Glutamatergic neuron (in vitro differentiated cells): ENCODE measurements at regions not wholly inside any gene's neighbourhood (a gene's known extent, or its start where the extent isn't known, plus 50 kb on each side); places are given as distances from the start of the nearest gene placed in this dataset.
A peak's percentile ranks its signal among the peaks of the same experiment; 100 is the strongest.

Source experiments
- DNase-seq: peaks from one replicate; pipeline ENCODE4 v3.0.0; 2022
- H3K27ac Mint-ChIP-seq: one replicate; pipeline ENCODE4 v1.8.0; 2020; ENCODE audit warnings: mild to moderate bottlenecking, mixed read lengths, inconsistent platforms; ENCODE audit not compliant: unreplicated experiment
- H3K27me3 Mint-ChIP-seq: one replicate; pipeline ENCODE4 v1.8.0; 2020; ENCODE audit warnings: mild to moderate bottlenecking, moderate library complexity, mixed read lengths, inconsistent platforms; ENCODE audit not compliant: unreplicated experiment
- H3K36me3 Mint-ChIP-seq: one replicate; pipeline ENCODE4 v1.8.0; 2020; ENCODE audit warnings: mild to moderate bottlenecking, mixed read lengths, inconsistent platforms; ENCODE audit not compliant: unreplicated experiment
- H3K4me1 Mint-ChIP-seq: one replicate; pipeline ENCODE4 v1.8.0; 2020; ENCODE audit warnings: mild to moderate bottlenecking, low read depth, mixed read lengths, inconsistent platforms; ENCODE audit not compliant: unreplicated experiment
- H3K4me3 Mint-ChIP-seq: one replicate; pipeline ENCODE4 v1.8.0; 2020; ENCODE audit warnings: mild to moderate bottlenecking, mixed read lengths, inconsistent platforms; ENCODE audit not compliant: unreplicated experiment
- H3K9me3 Mint-ChIP-seq: one replicate; pipeline ENCODE4 v1.8.0; 2020; ENCODE audit warnings: mild to moderate bottlenecking, moderate library complexity, mixed read lengths, inconsistent platforms; ENCODE audit not compliant: unreplicated experiment
- TF ChIP-seq, protein P1 (sequence below): fragments of 200-600 bp; sonication (generic); IDR thresholded peaks from one replicate; pipeline ENCODE4 v1.5.0; 2021; ENCODE audit not compliant: partially characterized antibody, unreplicated experiment

- H3K27ac Mint-ChIP-seq: no peak overlapping the region
- no peaks in the 10 kb centered on the region for H3K36me3 Mint-ChIP-seq
Observed at GRCh38 chr9:22683700-22684075, 237.1 kb downstream of the DMRTA1 start.

DNA sequence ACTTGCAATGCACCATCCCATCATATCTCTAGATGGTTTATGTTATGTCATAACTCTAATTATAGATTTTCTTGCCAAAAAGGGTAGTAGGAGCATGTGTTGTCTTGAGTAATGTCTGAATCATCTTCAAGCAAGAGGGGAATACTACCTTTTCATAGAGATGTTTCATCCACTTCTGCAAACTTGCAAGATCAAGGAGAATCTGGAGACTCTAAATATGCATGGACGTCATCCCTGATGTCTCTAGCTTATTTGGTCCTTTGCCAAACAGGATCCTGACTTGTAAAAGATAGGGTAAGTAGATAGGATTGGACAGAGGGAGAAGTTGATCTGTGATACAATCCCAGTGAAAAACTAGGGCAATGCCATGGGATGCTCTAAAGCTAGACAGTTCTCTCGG, 246.5 kb downstream of the DMRTA1 start:
- Mint-ChIP-seq H3K27ac (no peak overlapping the region), H3K9me3 (no peaks in the 10 kb centered on the region), H3K4me3 (no peak overlapping the region), H3K36me3 (no peaks in the 10 kb centered on the region), H3K27me3 (no peaks in the 10 kb centered on the region), H3K4me1 (peaks cover 6% of the 10 kb centered on the region)
- TF ChIP-seq, protein P1, sequence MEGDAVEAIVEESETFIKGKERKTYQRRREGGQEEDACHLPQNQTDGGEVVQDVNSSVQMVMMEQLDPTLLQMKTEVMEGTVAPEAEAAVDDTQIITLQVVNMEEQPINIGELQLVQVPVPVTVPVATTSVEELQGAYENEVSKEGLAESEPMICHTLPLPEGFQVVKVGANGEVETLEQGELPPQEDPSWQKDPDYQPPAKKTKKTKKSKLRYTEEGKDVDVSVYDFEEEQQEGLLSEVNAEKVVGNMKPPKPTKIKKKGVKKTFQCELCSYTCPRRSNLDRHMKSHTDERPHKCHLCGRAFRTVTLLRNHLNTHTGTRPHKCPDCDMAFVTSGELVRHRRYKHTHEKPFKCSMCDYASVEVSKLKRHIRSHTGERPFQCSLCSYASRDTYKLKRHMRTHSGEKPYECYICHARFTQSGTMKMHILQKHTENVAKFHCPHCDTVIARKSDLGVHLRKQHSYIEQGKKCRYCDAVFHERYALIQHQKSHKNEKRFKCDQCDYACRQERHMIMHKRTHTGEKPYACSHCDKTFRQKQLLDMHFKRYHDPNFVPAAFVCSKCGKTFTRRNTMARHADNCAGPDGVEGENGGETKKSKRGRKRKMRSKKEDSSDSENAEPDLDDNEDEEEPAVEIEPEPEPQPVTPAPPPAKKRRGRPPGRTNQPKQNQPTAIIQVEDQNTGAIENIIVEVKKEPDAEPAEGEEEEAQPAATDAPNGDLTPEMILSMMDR: no peak
- no peak for DNase-seq

More at GRCh38 chr9:22683700-22684075, 237.1 kb downstream of the DMRTA1 start:
- TF ChIP-seq, protein P1: no peak
- Mint-ChIP-seq H3K9me3 (no peaks in the 10 kb centered on the region), H3K27me3 (no peaks in the 10 kb centered on the region), H3K4me3 (no peak overlapping the region), H3K4me1 (no peaks in the 10 kb centered on the region)
- no peak for DNase-seq

GRCh38 chr9:22700171-22700570, 253.5 kb downstream of the DMRTA1 start:
- no peaks in the 10 kb centered on the region for H3K9me3 Mint-ChIP-seq
- H3K36me3 Mint-ChIP-seq: no peaks in the 10 kb centered on the region
- H3K27me3 Mint-ChIP-seq: no peaks in the 10 kb centered on the region
- H3K4me1 Mint-ChIP-seq: peaks cover 6% of the 10 kb centered on the region
- TF ChIP-seq, protein P1: no peak
- no peak overlapping the region for H3K27ac Mint-ChIP-seq
- DNase-seq: no peak
- no peak overlapping the region for H3K4me3 Mint-ChIP-seq

DNA sequence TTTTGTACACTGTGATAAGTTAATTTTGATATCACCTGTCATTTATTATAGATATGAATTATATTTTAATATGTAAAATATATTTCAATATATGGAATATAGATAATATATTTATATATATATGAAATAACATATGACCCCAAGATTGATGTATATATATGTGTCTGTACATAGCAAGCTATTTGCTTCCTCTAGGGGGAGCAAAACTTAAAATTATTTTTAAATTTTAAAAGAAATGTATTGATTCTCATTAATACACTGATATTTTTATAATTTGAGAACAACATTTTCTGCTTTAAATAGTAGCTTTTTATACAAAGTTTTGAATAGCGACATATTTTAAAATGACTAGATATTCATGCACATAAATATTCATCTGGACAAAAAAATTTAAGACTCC, 272.0 kb downstream of the DMRTA1 start:
- Mint-ChIP-seq H3K4me3 (no peak overlapping the region), H3K4me1 (no peaks in the 10 kb centered on the region), H3K27ac (no peak overlapping the region), H3K27me3 (peaks cover 2% of the 10 kb centered on the region), H3K9me3 (no peaks in the 10 kb centered on the region), H3K36me3 (no peaks in the 10 kb centered on the region)
- TF ChIP-seq, protein P1: peak; percentile 54
- DNase-seq: no peak

DNA sequence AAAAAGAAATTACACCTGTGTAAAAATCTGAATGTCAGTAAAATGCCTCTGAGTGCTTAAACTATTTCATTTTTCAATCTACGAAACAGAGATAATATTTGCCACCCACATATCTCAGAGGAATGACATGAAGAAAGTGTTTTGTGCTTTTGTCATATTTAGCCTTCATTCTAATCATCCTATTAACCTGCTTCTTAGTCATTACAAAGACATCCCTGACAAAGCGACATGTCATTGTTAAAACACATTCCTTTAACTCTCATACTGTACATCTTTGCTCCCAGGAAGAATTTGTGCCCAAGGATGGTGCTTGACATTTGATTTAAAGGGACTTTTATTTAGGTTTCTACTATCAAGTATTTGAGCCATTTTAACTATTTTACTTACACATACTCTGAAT, 275.9 kb downstream of the DMRTA1 start:
- Mint-ChIP-seq H3K4me1 (no peaks in the 10 kb centered on the region), H3K4me3 (no peak overlapping the region), H3K9me3 (no peaks in the 10 kb centered on the region), H3K36me3 (no peaks in the 10 kb centered on the region), H3K27me3 (no peaks in the 10 kb centered on the region), H3K27ac (no peak overlapping the region)
- DNase-seq: no peak
- TF ChIP-seq, protein P1: no peak
